HCT116 (cell line): ENCODE measurements at regions not wholly inside any gene's neighbourhood (a gene's known extent, or its start where the extent isn't known, plus 50 kb on each side); places are given as distances from the start of the nearest gene placed in this dataset.

Source experiments
- ATAC-seq: fragments of 200-7000 bp; cut with Tn5 transposase; 2 replicates; pipeline ENCODE4 v1.9.1; 2020; ENCODE audit warnings: mild to moderate bottlenecking, moderate library complexity
- BruUV-seq: library from RNA; stranded (reverse); fragments of 400-500 nt; replicated peaks from 2 replicates; lab custom pipeline; 2021; lab: Mats Ljungman, UMichigan
- CTCF ChIA-PET: fragments of 300-600 bp; sonication (Branson Sonifier 250); formaldehyde crosslinking; loops from one replicate; lab custom pipeline; 2021; ENCODE audit warnings: antibody characterized with exemption; lab: Charles Lee
- POLR2A ChIA-PET: fragments of 300-600, 350-600 bp; sonication (Branson Sonifier 250); formaldehyde crosslinking; loops from one replicate; lab custom pipeline; 2021; ENCODE audit warnings: antibody characterized with exemption; lab: Charles Lee
- RAD21 ChIA-PET, 2 experiments: fragments of 300-600 bp; sonication (Branson Sonifier 250); formaldehyde crosslinking; loops; one replicate each; lab custom pipeline; 2023; ENCODE audit warnings: low total read pairs in 2 of 2; ENCODE audit not compliant: uncharacterized antibody in 2 of 2, unreplicated experiment in 2 of 2, low non-redundant PET in 1 of 2; lab: Charles Lee
- DNase-seq: peaks from one replicate; pipeline ENCODE4 v3.0.0-alpha.2; 2010; ENCODE audit warnings: low read depth, low spot score
- H2AFZ ChIP-seq: fragments of 200-600 bp; shearing (Covaris generic), sonication (generic); 2 replicates; pipeline ENCODE4 v1.6.1; 2017; ENCODE audit warnings: low read depth, mixed run types, mixed read lengths, antibody characterized with exemption, low read length; ENCODE audit not compliant: poor library complexity, severe bottlenecking
- H3K27ac ChIP-seq: 2 replicates; pipeline ENCODE4 v1.5.1; 2012; ENCODE audit warnings: low read depth, low read length
- H3K27me3 ChIP-seq: fragments of 200-600 bp; sonication (generic); 2 replicates; pipeline ENCODE4 v1.6.1; 2016; ENCODE audit warnings: mixed run types, low read length, mixed read lengths; ENCODE audit not compliant: insufficient read depth
- H3K36me3 ChIP-seq, 2 experiments: fragments of 200-500 bp in 1 of 2; fragments of 200-600 bp in 1 of 2; sonication (Bioruptor generic) in 1 of 2; sonication (generic) in 1 of 2; 2 replicates each; pipeline versions ENCODE4 v1.5.1 to v1.6.1; 2014 to 2016; ENCODE audit warnings: low read length in 2 of 2, inconsistent platforms in 1 of 2, mixed read lengths in 1 of 2, mixed run types in 1 of 2; ENCODE audit not compliant: insufficient read depth in 2 of 2, control insufficient read depth in 1 of 2
- H3K4me1 ChIP-seq, 2 experiments: fragments of 200-600 bp in 1 of 2; sonication (generic) in 1 of 2; 2 replicates each; pipeline versions ENCODE4 v1.5.1 to v1.6.1; 2012 to 2017; ENCODE audit warnings: low read length in 2 of 2, inconsistent platforms in 1 of 2, mild to moderate bottlenecking in 1 of 2, mixed read lengths in 1 of 2, mixed run types in 1 of 2, moderate library complexity in 1 of 2; ENCODE audit not compliant: insufficient read depth in 2 of 2, control insufficient read depth in 1 of 2
- H3K4me2 ChIP-seq: fragments of 200-600 bp; sonication (generic); 2 replicates; pipeline ENCODE4 v1.6.1; 2017; ENCODE audit warnings: mixed run types, low read length, mixed read lengths
- H3K4me3 ChIP-seq, 2 experiments: fragments of 200-600 bp in 1 of 2; sonication (generic) in 1 of 2; replicated peaks in 1 of 2; 2 replicates each; pipeline ENCODE4 v1.5.1; 2011 to 2016; ENCODE audit warnings: low read length in 2 of 2, control low read depth in 1 of 2, low read depth in 1 of 2, mild to moderate bottlenecking in 1 of 2, mixed read lengths in 1 of 2, mixed run types in 1 of 2
- H3K79me2 ChIP-seq: fragments of 200-600 bp; sonication (generic); 2 replicates; pipeline ENCODE4 v1.6.1; 2017; ENCODE audit warnings: mild to moderate bottlenecking, mixed run types, low read length, moderate library complexity, mixed read lengths; ENCODE audit not compliant: insufficient read depth
- H3K9ac ChIP-seq: fragments of 200-600 bp; sonication (generic); 2 replicates; pipeline ENCODE4 v1.6.1; 2016; ENCODE audit warnings: low read length, mixed read lengths
- H3K9me2 ChIP-seq: fragments of 200-600 bp; sonication (generic), shearing (Covaris generic); 2 replicates; pipeline ENCODE4 v1.6.1; 2017; ENCODE audit warnings: mixed run types, mild to moderate bottlenecking, moderate library complexity; ENCODE audit not compliant: insufficient read depth
- H3K9me3 ChIP-seq, 2 experiments: fragments of 200-500 bp in 1 of 2; fragments of 200-600 bp in 1 of 2; sonication (Bioruptor generic) in 1 of 2; sonication (generic) in 1 of 2; 2 replicates each; pipeline ENCODE4 v1.6.1; 2014 to 2017; ENCODE audit warnings: low read length in 2 of 2, mixed read lengths in 2 of 2, inconsistent platforms in 1 of 2, low read depth in 1 of 2, mild to moderate bottlenecking in 1 of 2, mixed run types in 1 of 2, moderate library complexity in 1 of 2; ENCODE audit not compliant: control insufficient read depth in 1 of 2, insufficient read depth in 1 of 2
- H4K20me1 ChIP-seq: fragments of 200-600 bp; sonication (generic), shearing (Covaris generic); 2 replicates; pipeline ENCODE4 v1.6.1; 2017; ENCODE audit warnings: mixed run types, mild to moderate bottlenecking, moderate library complexity; ENCODE audit not compliant: insufficient read depth
- ATF3 ChIP-seq: IDR thresholded peaks from 2 replicates; pipeline ENCODE4 v1.6.1; 2012
- FOSL1 ChIP-seq: IDR thresholded peaks from 2 replicates; pipeline ENCODE4 v1.6.1; 2012; ENCODE audit warnings: low read depth
- MAX ChIP-seq: IDR thresholded peaks from 2 replicates; pipeline ENCODE4 v1.6.1; 2012
- POLR2A ChIP-seq: IDR thresholded peaks from 2 replicates; pipeline ENCODE4 v1.7.0; 2011; ENCODE audit warnings: borderline replicate concordance; ENCODE audit not compliant: insufficient read depth, insufficient read length; ENCODE audit errors: extremely low read depth
- POLR2AphosphoS5 ChIP-seq: IDR thresholded peaks from 2 replicates; pipeline ENCODE4 v1.6.1; 2011; ENCODE audit warnings: mild to moderate bottlenecking, low read depth, low read length, moderate library complexity
- SIN3A ChIP-seq: IDR thresholded peaks from 2 replicates; pipeline ENCODE4 v1.6.1; 2012; ENCODE audit warnings: low read depth
- ZBTB33 ChIP-seq: IDR thresholded peaks from 2 replicates; pipeline ENCODE4 v1.6.1; 2011; ENCODE audit warnings: mild to moderate bottlenecking, low read length, moderate library complexity; ENCODE audit not compliant: insufficient replicate concordance; ENCODE audit errors: extremely low read depth
- ZFX ChIP-seq: fragments of 450-650 bp; IDR thresholded peaks from 2 replicates; pipeline ENCODE4 v1.6.1; 2017
- ZNF274 ChIP-seq: fragments of 200-500 bp; sonication (Bioruptor generic); IDR thresholded peaks from 2 replicates; pipeline ENCODE4 v1.6.1; 2014; ENCODE audit warnings: mild to moderate bottlenecking, low read depth, low read length, inconsistent platforms
- intact Hi-C: fragments of 100-400 bp; cut with micrococcal nuclease; formaldehyde crosslinking; loops from 2 replicates; pipeline ENCODE4 v1.10.0; 2022

GRCh38 chr19:27793128-27793643 is 1419.8 kb downstream of the UQCRFS1 start:
- ChIA-PET RAD21 (interaction anchor here in 1 of 2 experiments (0.6 kb wide), 1 partner anchor 513 kb away, joined by 3 read pairs; no protein-coding TSS in a partner anchor), CTCF (interaction anchor here (1.0 kb wide), 1 partner anchor 1923 kb away, joined by 3 read pairs; no protein-coding TSS in a partner anchor), POLR2A (interaction anchor here (0.9 to 1.6 kb wide), 3 partner anchors 14 to 19 kb away, joined by 3 to 6 read pairs (median 3); no protein-coding TSS in a partner anchor)
- H3K9me3 ChIP-seq: no peaks in the 10 kb centered on the region
- no peaks in the 10 kb centered on the region for H3K9me2 ChIP-seq
- intact Hi-C loops: no loop called here
- no peaks in the 10 kb centered on the region for H3K27me3 ChIP-seq
- H3K36me3 ChIP-seq: peaks cover 0 to 3% of the 10 kb centered on the region in 2 experiments; a peak in 1 of 4 replicates
- peak overlapping the region; percentile 93 for H3K9ac ChIP-seq
- peak; percentile 57 for TF ChIP-seq POLR2A
- peak; percentile 55; the same call in 1 of the 2 replicates for TF ChIP-seq SIN3A
- TF ChIP-seq POLR2AphosphoS5: peak; percentile 69
- TF ChIP-seq MAX: peak; percentile 62
- no peak for TF ChIP-seq ZNF274
- TF ChIP-seq ZBTB33: no peak
- TF ChIP-seq ZFX: peak; percentile 79
- TF ChIP-seq ATF3: no peak
- no peak for TF ChIP-seq FOSL1
- H3K4me1 ChIP-seq: peaks cover 8 to 12% of the 10 kb centered on the region in 2 experiments; a peak in 3 of 4 replicates
- peak overlapping the region; percentile 82 for H3K27ac ChIP-seq
- DNase-seq: peak; percentile 90
- H3K79me2 ChIP-seq: peaks cover 77% of the 10 kb centered on the region
- peak overlapping the region; percentile 89 for H3K4me2 ChIP-seq
- BruUV-seq: no TSS peak
- no peaks in the 10 kb centered on the region for H4K20me1 ChIP-seq
- no peak overlapping the region for H2AFZ ChIP-seq
- peak; percentile 91 for ATAC-seq
- H3K4me3 ChIP-seq: peak overlapping the region; percentile 93 to 99
